NCI-H82 (cell line): ENCODE measurements at regions not wholly inside any gene's neighbourhood (a gene's known extent, or its start where the extent isn't known, plus 50 kb on each side); places are given as distances from the start of the nearest gene placed in this dataset.

Source experiments
- DNase-seq: peaks from one replicate; lab custom pipeline; 2025; lab: John Stamatoyannopoulos, UW

DNA sequence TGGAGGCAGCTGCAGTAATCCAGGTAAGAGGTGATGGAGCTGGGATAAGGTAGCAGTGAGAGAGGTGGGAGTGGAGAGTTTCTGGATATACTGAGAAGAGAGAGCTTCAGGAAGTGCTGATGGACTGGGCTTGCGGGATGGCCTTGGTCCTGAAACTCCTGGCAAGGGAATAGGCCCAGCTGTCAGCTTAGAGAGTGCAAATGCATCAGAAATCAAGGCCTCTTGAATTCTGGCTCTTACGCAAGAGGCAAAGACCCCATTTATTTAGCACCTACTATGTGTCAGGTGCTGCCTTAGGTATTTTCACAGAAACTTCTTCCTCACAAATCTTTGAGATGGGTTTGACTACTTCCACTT is 227.2 kb upstream of the MAP3K1 start:
- DNase-seq, result no peak

DNA sequence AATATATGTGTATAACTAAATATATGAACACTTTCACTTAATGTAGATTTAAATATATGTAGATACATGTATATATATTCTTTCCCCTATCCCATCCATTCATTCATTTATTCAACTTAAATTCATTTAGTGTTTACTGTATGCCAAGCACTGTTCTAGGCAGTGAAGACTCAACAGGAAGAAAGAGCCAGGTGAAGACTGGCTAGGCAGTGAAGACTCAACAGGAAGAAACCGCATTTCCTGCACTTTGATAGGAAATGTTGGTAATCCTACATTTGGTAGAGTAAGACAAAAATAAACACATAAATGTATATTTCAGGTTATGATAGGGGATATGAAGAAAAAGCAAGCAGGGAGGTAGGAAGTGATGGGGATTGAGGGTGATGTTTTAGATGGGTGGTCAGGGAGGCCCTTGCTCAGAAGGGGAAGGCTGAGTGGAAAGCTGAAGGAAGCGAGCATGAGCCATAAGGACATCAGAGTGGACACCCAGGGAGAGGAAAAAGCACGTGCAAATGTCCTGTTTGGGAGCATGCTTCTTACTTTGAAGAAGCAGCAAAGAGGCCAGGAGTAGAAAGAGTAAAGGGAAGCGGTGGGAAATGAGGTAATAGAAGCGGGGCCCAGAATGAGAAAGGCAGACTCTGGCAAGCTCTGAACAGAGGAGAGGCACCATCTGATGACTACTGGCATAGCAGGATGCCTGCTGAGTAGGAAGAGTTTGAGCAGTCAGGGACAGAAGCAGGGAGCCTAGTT is 227.8 kb upstream of the MAP3K1 start:
- DNase-seq, result no peak

DNA sequence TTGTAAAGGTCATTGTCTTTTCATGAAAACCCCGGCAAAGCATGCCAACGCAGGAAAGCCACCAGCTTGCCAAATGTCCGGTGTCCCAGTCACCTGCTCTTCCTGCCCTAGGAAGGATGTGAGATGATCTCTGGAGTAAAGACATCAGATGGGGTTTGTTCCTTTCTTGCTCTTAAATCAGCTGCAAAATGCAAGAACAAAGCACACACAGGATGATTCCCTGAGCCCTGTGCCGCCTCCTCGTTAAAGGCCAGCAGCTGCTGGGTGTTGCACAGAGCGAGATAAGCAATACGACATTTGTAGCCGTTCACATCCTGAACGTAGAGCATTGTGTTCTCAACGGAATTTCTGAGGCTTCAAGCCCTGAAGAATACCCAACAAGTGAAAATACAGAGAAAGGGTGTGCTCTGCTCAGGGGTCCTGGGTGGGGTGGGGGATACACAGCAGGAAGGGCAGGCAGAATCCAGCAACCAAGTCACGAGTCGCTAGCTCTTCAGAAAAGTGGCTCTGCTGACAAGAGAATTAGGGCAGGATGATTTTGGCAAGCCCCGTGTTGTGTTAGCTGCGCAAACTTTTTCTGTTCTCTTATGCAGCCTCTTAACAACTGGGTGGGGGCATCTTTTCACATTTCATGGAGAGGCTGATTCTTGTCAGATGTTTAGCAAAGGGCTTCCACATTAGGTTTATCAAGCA is 229.2 kb upstream of the MAP3K1 start:
- no peak for DNase-seq

DNA sequence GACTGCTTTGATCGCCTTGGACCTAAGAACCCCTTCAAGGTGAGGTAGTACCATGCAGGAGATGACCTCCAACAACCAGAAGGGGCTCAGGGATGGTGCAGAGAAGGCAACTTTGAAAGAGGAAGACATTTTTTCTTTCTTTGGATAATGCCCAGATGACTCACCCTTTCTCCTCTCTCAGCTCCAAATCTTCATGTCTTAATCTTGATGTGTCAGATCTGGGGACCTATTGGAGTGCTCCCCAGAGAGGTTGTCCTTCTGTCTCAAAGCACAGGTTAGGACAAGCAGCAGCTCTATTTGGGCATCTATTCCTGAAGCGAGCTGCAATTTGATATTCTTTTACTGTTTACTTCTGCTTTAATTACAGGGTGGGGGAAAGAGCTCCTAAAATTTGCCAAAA is 229.9 kb upstream of the MAP3K1 start:
- no peak for DNase-seq

DNA sequence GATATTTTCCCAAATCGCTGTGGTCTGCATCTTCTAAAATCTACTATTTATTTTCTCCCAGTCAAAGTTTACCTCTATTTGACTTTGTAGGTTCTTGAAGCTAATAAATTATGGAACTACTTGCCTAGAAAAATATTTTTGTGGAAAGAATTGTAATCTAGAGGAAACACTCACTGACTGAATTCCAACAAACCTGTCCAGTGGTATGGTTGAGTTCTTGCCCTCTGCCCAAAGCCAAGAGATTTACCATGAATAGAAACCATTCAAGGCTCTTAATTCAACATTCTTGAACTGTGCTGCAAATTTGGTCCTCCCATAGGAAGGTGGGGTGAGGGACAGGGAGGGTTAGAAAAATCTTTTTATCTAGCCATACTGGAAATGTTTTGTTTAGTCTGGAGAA is 233.9 kb upstream of the MAP3K1 start:
- no peak for DNase-seq

DNA sequence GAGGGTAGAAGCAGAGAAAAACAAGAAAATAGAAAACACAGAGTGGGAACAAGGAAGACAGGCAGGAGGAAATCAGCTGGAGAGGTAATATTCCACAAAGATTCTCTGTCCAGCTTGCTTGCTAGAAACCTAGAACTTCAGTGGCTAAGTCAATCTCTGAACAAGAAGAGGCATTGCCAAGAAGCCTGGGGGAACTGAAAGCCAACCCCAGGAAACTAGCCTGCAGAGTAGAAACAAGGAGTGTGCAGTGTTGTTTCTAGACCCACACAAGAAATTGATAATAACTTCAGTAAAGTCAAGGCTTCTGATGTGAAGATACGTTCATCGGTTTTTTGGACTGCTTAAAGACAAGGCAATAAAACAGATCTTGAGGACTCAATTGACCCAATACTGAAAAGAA is 234.5 kb upstream of the MAP3K1 start:
- no peak for DNase-seq

DNA sequence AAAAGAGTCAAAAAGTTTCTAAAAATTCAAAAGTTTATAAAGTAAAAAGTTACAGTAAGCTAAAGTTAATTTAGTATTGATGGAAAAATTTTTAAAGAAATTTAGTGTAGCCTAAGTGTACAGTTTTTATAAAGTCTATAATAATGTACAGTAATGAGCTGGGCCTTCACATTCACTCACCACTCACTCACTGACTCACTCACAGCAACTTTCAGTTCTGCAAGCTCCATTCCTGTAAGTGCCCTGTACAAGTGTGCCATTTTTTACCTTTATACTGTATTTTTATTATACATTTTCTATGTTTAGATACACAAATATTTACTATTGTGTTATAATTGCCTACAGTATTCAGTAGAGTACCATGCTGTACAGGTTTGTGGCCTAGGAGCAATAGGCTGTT is 239.5 kb upstream of the MAP3K1 start:
- DNase-seq, result no peak

DNA sequence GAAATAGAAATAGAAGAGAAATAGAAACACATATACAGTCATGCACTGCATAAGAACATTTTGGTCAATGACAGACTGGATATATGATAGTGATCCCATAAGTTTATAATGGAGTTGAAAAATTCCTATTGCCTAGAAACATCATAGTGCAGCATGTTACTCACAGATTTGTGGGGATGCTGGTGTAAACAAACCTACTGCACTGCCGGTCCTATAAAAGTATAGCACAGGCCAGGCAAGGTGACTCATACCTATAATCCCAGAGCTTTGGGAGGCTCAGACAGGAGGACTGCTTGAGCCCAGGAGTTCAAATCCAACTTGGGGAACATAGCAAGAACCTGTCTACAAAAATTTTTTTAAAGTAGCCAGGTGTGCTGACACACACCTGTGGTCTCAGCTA is 240.6 kb upstream of the MAP3K1 start:
- no peak for DNase-seq

DNA sequence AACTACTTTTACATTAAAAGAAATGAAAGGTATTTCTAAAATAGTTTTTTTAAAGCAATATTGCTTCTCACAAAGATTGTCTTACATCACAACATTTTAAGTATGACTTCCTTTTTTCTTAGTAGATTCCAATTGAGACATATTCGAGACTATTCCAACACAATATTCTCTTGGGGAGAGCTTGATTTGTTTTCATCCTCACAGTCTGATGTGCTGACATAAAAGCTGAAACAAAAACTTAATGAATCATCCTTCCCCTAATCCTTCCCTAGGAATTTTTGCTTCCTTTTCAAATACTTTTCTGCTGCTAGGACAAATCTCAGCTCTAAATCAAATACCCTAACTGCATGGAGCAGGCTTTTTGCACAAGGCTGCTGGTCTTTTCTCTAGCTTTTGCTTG is 245.8 kb upstream of the MAP3K1 start:
- DNase-seq, result no peak

DNA sequence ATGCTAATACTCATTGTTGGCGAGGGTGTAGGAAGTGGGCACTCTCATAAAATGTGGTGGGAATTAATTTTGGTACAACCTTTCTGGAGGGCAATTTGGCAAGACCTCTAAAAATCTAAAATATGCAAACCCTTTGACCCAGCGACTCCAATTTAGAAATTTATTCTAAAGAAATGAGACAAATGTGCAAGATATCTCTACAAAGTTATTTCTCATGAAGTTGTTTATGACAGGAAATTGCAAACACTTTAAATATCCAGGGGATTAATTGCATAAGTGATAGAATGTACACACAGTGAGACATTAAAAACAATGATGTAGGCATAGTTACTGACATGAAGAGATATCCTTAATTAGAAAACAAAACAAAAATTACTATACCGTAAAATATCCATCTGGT is 246.3 kb upstream of the MAP3K1 start:
- DNase-seq, result no peak

DNA sequence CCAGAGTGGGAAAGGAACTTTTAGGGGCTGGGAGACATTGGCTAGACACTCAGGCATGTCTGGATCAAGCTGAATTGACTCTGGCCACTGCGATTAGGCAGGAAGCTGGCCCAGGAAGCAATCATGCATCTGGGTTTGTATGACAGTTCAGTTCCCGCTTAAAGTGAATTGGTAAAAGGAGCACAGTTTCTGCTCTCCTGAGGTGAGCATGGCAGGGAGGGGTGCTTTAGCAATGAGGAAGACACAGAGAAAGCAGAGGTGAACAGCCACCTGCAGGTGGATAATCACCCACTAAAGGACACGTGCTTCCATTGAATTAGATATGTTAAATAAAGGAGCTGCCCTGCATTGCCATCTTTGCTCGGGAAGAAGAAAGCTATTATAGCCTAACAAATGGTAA is 248.1 kb upstream of the MAP3K1 start:
- no peak for DNase-seq

DNA sequence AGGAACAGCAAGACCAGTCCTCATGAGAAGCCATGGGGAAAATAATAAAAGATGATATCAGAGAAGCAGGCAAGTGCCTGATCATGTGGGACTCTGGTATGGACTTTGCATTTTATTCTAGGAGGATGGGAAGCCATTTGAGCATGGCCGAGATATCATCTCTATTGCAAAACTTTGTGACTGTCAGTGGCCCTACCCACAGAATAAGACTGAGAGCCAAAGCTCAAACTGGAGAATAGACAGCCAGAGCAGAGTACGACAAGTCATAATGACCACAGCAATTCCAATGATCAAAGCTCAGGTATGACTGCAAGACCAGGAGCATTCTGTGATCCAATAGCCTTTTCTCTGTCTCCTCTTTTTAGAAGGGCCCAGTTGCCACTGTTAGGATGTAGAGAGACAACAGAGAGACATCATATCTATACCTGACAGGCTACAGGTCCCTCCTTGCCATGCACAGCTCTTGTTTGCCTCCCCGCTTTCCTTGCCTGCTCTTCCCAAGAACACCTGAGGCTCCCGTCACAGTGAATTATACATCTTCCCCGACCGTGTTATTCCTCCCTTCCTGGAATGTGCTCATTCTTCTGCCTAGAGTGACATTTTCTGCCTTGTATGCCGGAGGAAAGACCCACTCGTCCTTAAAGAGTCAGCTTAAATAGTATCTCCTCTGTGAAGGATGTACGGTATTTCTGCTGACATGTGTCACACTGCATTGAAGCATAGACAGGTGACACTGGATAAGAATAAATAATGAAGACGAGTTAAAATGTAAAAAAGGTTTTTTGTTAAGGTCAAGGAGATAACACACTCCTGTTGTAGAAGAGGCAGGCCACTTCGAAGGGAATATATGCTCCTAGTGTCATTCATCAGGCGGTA is 248.7 kb upstream of the MAP3K1 start:
- DNase-seq, result no peak

DNA sequence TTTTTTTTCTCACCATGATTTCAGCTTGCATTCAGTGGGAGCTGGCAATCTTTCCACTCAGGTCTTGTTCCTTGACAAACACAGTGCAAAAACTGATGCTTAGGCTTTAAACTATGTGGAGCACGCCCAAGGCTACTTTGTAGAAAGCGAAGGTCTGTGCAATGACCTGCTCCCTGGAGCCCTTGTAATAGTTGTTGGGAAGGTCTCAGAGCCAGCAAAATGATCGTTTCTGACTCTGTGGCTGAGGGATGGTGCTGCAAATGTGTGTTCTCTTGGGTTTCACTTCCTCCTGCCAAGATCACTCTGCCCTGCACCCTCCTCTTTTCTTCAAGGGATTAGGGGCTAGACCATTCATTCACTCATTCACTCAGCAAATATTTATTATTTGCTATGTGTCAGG is 249.7 kb upstream of the MAP3K1 start:
- no peak for DNase-seq

DNA sequence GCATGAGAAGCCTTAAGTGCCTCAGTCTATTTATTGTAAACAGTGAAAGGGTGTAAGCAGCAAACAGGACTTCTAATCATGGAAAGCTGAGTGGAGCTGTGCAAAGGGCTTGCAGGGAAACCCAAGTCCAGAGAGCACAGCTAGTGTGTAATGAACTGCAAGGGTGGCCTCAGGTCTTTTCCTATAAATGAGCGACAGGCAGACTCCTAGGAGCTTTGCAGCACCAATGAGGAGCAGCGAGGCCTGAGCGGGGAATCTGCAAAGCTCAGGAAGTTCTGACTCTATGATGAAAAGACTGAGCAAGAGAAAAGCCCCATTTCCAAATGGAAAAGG is 250.1 kb upstream of the MAP3K1 start:
- no peak for DNase-seq

DNA sequence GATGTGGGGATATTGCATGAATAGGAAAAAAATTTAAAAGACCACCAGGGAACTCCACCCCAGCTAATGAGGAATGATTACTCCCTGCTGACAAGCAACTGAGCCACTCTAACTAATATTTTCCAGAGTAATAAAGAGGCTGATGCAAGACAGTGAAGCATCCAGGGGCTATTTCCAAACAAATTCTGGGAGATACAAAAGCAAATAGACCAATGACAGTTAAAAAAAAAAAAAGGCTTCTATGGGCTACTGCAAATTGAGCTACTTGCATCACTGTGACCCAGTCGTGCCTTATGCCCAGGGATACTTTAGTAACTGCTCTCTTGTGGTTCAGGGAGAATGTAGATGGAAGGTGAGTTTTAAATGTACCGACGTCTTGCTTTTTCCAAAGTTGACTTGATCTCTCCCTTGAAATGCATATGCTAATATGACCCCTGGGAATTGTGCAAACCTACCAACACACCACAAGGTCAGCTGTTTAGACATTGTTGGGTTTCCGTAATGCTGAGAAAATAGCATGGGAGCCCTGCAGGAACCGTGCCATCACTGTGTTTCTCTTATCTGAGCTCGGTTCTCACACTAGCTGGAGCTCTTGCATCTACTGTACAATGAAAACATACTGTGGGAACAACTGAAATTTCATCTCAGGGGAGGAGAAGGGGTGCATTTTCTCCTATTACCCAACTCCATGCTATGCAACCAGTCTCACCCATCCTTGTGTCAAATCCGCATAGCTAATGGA is 250.6 kb upstream of the MAP3K1 start:
- no peak for DNase-seq

DNA sequence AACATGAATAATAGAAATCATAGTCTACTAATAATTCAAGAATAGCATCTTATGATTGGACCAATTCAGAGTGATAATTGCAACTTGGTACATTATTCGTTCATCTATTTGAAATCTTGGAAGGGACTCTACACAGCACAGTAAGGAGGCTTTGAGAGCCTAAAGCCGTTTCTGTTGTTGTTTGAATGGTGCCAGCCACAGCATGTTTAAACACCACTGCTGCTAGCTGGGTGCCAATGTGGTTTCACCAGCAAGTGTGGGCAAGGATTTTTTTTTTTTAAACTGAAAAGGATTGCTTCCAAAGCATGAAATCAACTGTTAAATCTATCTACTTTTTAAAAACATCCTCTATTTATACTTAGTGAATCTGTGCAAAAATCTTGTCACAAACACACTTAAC is 253.9 kb upstream of the MAP3K1 start:
- DNase-seq, result no peak

DNA sequence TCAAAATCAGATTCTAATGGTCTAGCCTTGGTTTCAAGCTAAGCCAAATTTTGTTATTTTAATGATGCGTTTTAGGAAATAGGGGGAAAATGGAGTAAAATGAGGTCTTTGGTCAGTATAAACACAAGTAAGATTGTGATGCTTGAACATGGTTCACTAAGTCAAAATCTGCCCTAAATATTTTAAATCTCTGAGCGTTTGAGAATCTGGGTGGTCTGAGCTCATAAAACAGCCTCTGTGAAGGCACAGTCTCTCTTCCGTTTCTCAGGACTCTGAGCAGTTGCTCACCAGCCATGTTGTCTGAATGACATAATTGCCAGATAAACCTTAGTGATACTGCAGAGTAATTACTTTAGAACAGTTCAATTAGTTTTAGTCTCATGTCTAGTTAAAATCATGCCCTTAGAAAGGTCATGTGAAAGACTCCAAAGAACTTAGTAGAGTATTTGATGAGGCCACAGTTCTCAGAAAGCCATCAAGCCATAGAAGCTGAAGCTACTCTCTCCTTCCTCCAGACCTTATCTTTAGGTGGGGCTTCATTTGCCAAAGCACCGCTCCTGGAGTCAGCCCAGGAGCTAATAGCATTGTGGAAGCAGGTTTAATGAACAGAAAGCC is 257.1 kb upstream of the MAP3K1 start:
- no peak for DNase-seq

DNA sequence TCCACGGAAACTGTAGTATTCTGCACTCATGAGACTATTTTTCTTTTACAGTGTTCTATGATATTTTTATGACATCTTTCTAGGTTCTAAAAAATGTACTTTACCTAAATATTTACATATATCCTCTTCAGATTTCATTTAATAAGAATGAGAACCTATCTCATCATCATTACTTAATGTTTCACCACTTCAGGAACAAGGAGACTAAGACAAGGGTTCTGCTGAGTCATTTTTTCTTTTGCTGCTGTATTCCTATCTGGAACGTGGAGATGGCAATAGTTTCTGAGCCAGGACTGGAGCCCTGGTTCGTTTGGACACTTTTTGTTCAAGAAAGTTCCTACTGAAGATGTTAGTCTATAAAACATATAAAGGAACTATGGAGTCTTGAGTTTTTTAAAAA is 258.2 kb upstream of the MAP3K1 start:
- DNase-seq, result no peak

DNA sequence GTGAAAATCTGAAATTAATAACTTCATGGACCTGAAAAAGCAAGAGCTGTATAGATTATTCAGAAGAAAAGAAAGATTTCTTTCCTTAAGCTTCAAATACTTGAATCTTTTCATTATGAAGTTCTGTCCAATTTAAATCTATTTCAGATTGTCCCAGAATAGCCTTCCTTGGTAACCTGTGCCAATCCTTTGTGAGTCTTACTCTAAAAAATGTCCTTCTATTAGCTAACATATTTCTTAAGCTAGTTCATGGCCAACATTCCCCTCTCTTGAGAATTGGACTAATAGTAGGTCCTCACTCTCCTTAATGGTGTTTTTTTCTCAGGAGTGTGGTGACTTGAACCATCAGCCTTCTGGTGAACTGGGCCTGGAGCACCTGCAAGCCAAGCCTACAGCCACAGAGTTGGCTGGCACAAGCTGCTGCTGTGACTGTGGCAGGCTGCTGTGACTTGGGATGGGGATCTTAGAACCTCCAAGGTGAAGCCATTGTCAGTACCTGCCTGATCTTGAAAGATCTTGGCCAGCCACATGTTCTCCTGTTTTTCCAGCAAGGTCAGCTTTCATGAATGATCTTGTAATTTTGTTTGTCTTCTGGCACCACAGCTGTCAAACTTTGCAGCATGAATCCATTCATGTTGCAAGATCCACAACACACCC is 262.6 kb upstream of the MAP3K1 start:
- no peak for DNase-seq

DNA sequence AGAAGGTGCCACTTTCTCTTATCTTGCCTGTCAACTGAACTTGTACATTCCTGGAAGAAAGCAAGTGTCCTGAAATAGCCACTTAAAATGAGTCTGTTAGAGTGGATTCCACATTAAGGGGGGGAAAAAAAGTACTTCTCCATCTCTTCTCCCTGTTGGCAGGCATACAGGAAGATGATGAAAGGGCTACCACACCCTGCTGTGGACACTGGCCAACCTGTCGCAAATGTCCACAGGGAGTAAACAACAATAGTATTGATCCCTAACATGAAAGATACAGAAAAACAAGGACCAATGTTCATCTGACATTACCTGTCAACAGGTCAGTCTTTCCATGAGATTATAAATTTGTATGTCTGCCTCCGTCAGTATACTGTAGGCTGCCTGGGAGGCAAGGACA is 265.1 kb upstream of the MAP3K1 start:
- DNase-seq, result no peak

DNA sequence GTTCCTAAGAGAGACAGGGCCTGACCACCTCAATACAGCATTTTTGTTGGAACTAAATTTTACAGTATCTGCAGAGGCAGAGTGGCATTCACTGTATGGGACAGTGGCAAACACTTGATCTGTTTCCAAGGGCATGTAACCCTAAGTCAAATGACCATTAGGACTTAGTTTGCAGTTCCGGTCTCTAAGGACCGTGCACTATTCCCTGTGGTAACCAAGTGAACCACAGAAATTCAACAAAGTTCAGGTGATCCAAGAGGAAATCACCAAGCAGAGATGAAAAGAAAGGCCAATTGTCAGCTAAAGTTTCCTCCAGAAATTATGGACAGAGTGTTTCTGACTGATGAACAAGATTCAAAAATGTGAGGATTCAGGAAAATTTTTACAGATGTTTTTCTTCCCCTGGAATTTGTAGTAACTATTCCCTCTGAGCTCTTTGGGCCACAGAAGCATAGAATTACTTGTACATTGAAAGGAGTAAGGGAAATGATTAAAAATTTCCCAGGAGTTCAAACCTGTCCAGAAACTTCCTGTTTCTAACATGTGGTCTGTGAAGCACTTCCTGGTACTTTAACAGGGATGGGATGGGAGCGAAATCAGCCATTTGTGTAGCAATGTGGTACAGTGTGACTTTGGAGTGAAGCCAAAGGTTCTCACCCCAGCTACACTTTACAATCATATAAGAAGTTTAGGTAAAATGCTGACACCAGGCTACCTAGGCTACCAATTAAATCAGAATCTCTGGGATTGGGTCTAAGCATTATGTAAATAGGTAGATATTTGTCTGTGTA is 266.1 kb upstream of the MAP3K1 start:
- no peak for DNase-seq
